GM12872 (cell line): ENCODE measurements at regions not wholly inside any gene's neighbourhood (a gene's known extent, or its start where the extent isn't known, plus 50 kb on each side); places are given as distances from the start of the nearest gene placed in this dataset.
A peak's percentile ranks its signal among the peaks of the same experiment; 100 is the strongest.

Experiments used
- TF ChIP-seq, protein P1 (sequence below): IDR thresholded peaks from 3 replicates; pipeline ENCODE4 v1.5.1; 2011; ENCODE audit warnings: low read depth, mild to moderate bottlenecking, low read length, moderate library complexity; ENCODE audit not compliant: insufficient read depth

DNA sequence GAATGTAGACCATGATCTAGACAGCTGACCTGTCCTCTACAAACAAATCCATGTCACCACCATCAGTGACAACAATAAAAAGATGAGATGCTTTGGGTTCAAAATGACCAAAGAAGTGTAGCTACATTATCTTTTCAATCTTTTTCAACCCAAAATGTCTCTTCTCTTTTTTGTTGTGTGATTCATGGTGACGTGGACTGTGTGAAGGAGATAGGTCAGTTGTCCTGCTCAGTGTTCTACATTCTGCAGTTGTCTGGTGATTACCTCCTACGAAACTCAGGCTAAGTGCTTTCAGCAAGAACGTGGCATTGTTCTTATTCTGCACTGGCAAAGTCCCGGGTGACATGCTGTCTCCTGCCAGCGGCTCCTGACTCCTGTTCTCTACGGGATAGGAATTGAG, 73.1 kb downstream of the PRKAB2 start:
- TF ChIP-seq, protein P1, sequence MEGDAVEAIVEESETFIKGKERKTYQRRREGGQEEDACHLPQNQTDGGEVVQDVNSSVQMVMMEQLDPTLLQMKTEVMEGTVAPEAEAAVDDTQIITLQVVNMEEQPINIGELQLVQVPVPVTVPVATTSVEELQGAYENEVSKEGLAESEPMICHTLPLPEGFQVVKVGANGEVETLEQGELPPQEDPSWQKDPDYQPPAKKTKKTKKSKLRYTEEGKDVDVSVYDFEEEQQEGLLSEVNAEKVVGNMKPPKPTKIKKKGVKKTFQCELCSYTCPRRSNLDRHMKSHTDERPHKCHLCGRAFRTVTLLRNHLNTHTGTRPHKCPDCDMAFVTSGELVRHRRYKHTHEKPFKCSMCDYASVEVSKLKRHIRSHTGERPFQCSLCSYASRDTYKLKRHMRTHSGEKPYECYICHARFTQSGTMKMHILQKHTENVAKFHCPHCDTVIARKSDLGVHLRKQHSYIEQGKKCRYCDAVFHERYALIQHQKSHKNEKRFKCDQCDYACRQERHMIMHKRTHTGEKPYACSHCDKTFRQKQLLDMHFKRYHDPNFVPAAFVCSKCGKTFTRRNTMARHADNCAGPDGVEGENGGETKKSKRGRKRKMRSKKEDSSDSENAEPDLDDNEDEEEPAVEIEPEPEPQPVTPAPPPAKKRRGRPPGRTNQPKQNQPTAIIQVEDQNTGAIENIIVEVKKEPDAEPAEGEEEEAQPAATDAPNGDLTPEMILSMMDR: no peak

DNA sequence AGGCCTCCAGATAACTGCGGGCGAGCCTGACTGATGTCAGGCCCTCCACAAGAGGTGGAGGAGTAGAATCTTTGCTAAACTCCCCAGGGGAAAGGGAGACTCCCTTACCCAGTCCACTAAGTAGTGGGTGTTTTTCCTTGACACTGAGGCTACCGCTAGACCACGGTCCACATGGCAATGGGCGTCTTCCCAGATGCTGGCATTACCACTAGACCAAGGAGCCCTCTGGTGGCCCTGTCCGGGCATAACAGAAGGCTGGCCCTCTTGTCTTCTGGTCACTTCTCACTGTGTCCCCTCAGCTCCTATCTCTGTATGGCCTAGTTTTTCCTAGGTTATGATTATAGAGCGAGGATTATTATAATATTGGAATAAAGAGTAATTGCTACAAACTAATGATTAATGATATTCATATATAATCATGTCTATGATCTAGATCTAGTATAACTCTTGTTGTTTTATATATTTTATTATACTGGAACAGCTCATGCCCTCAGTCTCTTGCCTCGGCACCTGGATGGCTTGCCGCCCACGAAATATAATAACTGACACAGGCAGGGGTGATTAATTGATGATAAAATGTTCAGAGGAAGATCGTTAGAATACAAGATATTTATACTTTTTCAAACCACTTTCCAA, 73.8 kb downstream of the PRKAB2 start:
- TF ChIP-seq, protein P1: peak; percentile 54

DNA sequence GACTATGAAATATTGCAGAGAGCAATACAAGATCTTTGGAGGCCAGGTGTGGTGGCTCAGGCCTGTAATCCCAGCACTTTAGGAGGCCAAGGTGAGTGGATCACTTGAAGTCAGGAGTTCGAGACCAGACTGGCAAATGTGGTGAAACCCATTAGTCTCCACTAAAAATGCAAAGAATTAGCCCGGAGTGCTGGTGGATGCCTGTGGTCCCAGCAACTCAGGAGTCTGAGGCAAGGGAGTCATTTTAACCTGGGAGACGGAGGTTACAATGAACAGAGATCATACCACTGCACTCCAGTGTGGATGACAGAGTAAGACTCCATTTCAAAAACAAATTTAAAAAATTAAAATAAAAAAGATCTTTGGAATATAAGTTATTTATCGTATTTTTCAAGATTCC, 76.6 kb downstream of the PRKAB2 start:
- TF ChIP-seq, protein P1: no peak

DNA sequence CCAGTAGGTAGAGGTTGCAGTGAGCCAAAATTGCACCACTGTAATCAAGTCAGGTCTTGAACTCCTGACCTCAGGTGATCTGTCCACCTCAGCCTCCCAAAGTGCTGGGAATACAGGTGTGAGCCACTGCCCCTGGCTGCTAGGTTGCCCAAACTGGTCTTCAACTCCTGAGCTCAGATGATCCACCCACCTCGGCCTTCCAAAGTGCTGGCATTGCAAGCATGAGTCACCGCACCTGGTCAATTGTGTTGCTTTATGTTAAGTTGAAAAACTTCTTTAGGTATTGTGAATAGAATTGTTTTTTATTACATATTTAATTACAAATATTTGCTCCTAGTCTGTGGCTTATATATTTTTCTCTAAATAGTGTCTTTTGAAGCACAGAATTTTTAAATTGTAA, 80.5 kb downstream of the PRKAB2 start:
- TF ChIP-seq, protein P1: no peak

DNA sequence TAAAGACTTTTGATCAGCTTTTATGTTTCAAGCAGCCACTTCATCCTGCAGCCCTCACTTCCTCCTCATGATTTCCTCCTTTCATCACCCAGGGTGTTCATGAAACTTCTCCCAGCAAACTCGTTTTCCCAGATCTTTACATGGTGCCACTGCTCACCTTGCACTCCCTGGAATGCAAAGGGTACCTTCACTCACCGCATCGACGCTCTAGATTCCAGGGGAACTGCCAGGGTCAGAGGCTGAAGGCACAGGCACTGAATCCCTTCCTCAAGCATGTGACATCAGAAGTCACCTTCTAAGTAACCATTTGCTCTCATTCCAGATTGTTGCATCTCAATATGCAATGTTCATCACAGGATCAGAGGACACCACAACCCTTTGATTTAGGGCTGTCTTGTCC, 82.8 kb downstream of the PRKAB2 start:
- TF ChIP-seq, protein P1: no peak

DNA sequence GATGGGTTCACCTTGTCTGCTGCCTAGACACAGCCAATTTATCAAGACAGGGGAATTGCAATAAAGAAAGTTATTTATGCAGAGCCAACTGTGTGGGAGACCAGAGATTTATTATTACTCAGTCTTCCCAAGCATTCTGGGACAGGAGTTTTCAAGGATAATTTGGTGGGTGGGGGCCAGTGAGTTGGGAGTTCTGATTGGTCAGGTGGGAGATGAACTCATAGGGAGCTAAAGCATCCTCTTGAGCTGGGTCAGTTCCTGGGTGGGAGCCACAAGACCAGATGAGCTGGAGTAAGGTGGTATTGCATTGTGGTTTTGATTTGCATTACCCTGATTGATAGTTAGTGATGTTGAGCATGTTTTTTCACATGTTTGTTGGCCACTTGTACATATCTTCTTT, 86.1 kb downstream of the PRKAB2 start:
- TF ChIP-seq, protein P1: no peak

DNA sequence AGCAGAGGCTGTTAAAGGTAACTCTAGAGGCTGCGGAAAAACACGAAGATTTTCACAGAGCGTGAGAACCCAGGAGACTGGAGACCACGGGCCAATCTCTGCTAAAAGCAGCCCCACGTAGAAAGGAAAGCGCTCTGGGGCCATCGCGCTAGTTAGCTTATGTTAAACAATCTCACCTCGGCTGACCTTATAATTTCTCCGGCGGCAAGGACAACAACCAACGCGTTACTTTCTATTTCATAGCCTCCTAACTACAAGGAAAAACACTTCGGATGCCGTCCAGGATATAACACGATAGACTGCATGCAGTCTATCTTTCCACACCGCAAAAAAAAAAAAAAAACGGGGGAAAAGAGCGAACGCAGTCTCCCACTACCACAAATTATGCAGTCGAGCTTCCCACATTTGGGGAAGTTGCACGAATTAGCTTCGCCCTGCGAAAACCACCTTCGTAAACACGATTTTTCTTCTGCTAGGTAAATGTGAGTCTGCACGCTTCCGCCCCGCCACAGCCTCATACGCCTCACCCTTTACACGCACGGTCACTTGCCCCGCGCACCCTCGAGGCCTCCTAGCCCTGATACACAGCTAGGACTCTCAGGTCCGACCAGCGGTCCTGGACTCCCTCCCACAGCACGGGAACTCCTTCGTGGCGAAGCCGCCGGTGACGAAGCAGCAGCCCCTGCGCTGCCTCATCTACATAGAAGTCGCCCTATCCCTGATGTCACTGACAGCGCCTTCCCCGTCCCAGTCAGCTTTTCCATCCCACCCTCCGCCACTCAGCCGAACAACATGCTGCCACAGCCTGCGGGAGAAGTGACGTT, 87.8 kb downstream of the PRKAB2 start:
- TF ChIP-seq, protein P1: no peak
